SK-N-SH treated with all-trans-retinoic acid at 6 μM for 48 hours (cell line): ENCODE measurements at regions not wholly inside any gene's neighbourhood (a gene's known extent, or its start where the extent isn't known, plus 50 kb on each side); places are given as distances from the start of the nearest gene placed in this dataset.

Source experiments
- ATAC-seq: fragments of 200-7000 bp; cut with Tn5 transposase; 3 replicates; pipeline ENCODE4 v1.9.1; 2020; ENCODE audit warnings: mild to moderate bottlenecking, moderate library complexity
- CSDC2 ChIP-seq: fragments of 250-450 bp; sonication (Bioruptor Pico); IDR thresholded peaks from 2 replicates; pipeline ENCODE4 v1.5.0; 2020; ENCODE audit warnings: mild to moderate bottlenecking, moderate library complexity
- ISL1 ChIP-seq: fragments of 250-450 bp; sonication (Bioruptor Pico); IDR thresholded peaks from 2 replicates; pipeline ENCODE4 v2.1.2; 2022; ENCODE audit warnings: mild to moderate bottlenecking, moderate library complexity
- OSR1 ChIP-seq: fragments of 250-450 bp; sonication (Bioruptor Pico); IDR thresholded peaks from 2 replicates; pipeline ENCODE4 v1.8.0; 2022; ENCODE audit warnings: moderate library complexity, mild to moderate bottlenecking, inconsistent platforms
- PATZ1 ChIP-seq: fragments of 250-450 bp; sonication (Bioruptor Pico); IDR thresholded peaks from 2 replicates; pipeline ENCODE4 v1.8.0; 2020; ENCODE audit warnings: mild to moderate bottlenecking, moderate library complexity, borderline replicate concordance
- PPARA ChIP-seq: fragments of 250-450 bp; sonication (Bioruptor Pico); IDR thresholded peaks from 2 replicates; pipeline ENCODE4 v1.5.0; 2020; ENCODE audit warnings: mild to moderate bottlenecking, borderline replicate concordance
- RARB ChIP-seq: fragments of 250-450 bp; sonication (Bioruptor Pico); IDR thresholded peaks from 2 replicates; pipeline ENCODE4 v1.8.0; 2021; ENCODE audit warnings: mild to moderate bottlenecking, moderate library complexity
- TCF4 ChIP-seq: fragments of 250-450 bp; sonication (Bioruptor Pico); IDR thresholded peaks from 2 replicates; pipeline ENCODE4 v1.8.0; 2021; ENCODE audit warnings: mild to moderate bottlenecking, moderate library complexity, borderline replicate concordance
- TOX ChIP-seq: fragments of 250-450 bp; sonication (Bioruptor Pico); IDR thresholded peaks from 2 replicates; pipeline ENCODE4 v1.8.0; 2021; ENCODE audit warnings: mild to moderate bottlenecking, moderate library complexity, borderline replicate concordance
- TSHZ2 ChIP-seq: fragments of 250-450 bp; sonication (Bioruptor Pico); IDR thresholded peaks from 2 replicates; pipeline ENCODE4 v1.5.0; 2020; ENCODE audit warnings: mild to moderate bottlenecking, moderate library complexity
- ZC3H10 ChIP-seq: fragments of 250-450 bp; sonication (Bioruptor Pico); IDR thresholded peaks from 2 replicates; pipeline ENCODE4 v1.5.1; 2021; ENCODE audit warnings: mild to moderate bottlenecking, moderate library complexity
- ZFP30 ChIP-seq: fragments of 450-650 bp; formaldehyde crosslinking; IDR thresholded peaks from 2 replicates; pipeline ENCODE4 v1.5.0; 2022; ENCODE audit warnings: mild to moderate bottlenecking, moderate library complexity
- ZNF8 ChIP-seq: fragments of 450-650 bp; formaldehyde crosslinking; IDR thresholded peaks from 2 replicates; pipeline ENCODE4 v1.5.0; 2020; ENCODE audit warnings: mild to moderate bottlenecking, moderate library complexity
- TF ChIP-seq, protein P1 (sequence below): fragments of 250-450 bp; sonication (Bioruptor Pico); IDR thresholded peaks from 2 replicates; pipeline ENCODE4 v1.5.1; 2020; ENCODE audit warnings: low read depth, mild to moderate bottlenecking, moderate library complexity

DNA sequence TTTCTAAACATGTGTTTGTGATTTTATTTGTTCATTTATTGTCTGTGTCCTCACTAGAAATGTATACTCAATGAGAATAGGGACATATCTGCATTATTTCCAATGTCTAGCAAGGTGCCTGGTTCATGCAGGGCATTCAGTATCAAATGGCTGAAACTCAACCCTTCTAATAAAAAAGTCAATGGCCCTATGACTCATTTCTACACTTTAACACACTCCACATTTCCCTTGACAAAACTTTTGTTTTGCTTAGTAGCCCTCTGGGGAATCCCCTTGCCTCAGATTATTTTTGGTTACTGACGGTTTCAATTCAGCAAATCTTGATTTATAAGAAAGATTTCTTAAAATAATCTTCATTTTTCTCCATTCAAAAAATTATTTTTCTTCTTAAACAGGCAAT is 206.0 kb upstream of the DMRTA1 start:
- TF ChIP-seq TCF4 (CRISPR knock-in tag) (no peak), RARB (CRISPR knock-in tag) (no peak), CSDC2 (CRISPR knock-in tag) (no peak), ZFP30 (CRISPR knock-in tag) (no peak), ZC3H10 (CRISPR knock-in tag) (no peak), ISL1 (CRISPR knock-in tag) (no peak)

GRCh38 chr9:22241024-22241423 is 205.6 kb upstream of the DMRTA1 start:
- TF ChIP-seq ZC3H10 (CRISPR knock-in tag) (no peak), OSR1 (no peak), TSHZ2 (CRISPR knock-in tag) (no peak), PATZ1 (CRISPR knock-in tag) (no peak), TCF4 (CRISPR knock-in tag) (no peak), ZNF8 (CRISPR knock-in tag) (no peak), TOX (CRISPR knock-in tag) (no peak), PPARA (no peak)
- no peak for ATAC-seq

More for the DNA sequence above, 206.0 kb upstream of the DMRTA1 start:
- ATAC-seq: 0 out of 3 replicates have a peak, but pooled peaks have one; percentile 10

GRCh38 chr9:22241611-22242010 is 205.0 kb upstream of the DMRTA1 start:
- TF ChIP-seq PPARA (no peak), TSHZ2 (CRISPR knock-in tag) (no peak)
- TF ChIP-seq, protein P1, sequence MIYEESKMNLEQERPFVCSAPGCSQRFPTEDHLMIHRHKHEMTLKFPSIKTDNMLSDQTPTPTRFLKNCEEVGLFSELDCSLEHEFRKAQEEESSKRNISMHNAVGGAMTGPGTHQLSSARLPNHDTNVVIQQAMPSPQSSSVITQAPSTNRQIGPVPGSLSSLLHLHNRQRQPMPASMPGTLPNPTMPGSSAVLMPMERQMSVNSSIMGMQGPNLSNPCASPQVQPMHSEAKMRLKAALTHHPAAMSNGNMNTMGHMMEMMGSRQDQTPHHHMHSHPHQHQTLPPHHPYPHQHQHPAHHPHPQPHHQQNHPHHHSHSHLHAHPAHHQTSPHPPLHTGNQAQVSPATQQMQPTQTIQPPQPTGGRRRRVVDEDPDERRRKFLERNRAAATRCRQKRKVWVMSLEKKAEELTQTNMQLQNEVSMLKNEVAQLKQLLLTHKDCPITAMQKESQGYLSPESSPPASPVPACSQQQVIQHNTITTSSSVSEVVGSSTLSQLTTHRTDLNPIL (CRISPR knock-in tag): no peak
- TF ChIP-seq, all 23 proteins: peak for 0
- ATAC-seq: no peak

DNA sequence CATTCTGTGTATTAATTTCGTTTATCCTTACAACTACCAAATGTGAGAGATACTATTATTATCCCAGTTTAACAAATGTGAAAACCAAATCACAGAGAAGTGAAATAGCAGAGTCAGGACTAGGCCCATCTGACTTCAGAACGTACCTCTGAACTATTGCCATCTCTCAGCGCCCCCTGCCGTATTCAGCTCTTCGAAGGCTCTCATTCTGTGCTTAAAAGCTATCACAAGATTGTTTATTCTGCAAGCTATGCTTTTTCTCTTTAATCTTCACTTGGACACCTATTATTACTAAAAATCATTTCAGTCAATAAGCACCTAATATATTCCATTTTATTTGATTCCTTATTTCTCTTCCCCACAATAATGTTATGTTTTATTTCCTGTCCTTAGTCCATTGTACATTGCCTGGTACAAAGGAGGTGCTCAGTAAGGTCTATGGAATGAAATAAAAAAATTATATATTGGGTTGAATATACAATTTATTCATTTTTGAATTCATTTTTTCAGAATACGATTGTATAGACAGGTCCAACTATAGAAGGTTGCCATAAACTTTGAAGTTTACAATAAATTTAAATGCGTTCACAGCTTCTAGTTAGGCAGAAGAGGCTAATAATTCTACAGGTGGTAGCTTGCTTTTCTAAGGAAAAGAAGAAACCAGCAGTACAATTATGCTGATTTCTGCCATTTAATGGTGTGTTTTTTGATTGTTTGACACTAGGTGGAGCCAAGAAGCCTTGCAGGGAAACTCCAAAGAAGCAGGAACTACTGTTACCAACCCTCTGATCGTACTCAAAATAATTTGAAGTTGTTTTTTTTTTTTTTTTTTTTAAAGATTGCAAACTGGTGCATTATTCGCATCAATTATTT is 202.2 kb upstream of the DMRTA1 start:
- ATAC-seq: peak; percentile 93

More for the DNA sequence above, 202.2 kb upstream of the DMRTA1 start:
- TF ChIP-seq, protein P1 (CRISPR knock-in tag): no peak
